Activated T-cell treated with anti-CD3 and anti-CD28 coated beads, Interleukin-2, amount 50 U/mL, for 48 hours (primary cell): ENCODE measurements at regions not wholly inside any gene's neighbourhood (a gene's known extent, or its start where the extent isn't known, plus 50 kb on each side); places are given as distances from the start of the nearest gene placed in this dataset.

ENCODE experiments used
- DNase-seq, 2 experiments: peaks; one replicate each; pipeline ENCODE4 v3.0.0-alpha.2; 2020

- DNase-seq, result no peak
Measured at GRCh38 chr7:85564861-85565260, 378.0 kb upstream of the SEMA3D start.

- DNase-seq, result no peak
Measured at GRCh38 chr7:85561706-85562105, 374.9 kb upstream of the SEMA3D start.

- DNase-seq, result no peak
Measured at GRCh38 chr7:85554236-85555178, 367.7 kb upstream of the SEMA3D start.

- DNase-seq, result no peak
Measured at GRCh38 chr7:85535974-85536729, 349.3 kb upstream of the SEMA3D start.

- DNase-seq, result no peak
Measured at GRCh38 chr7:85529831-85530230, 343.0 kb upstream of the SEMA3D start.

- DNase-seq, result no peak
Measured at GRCh38 chr7:85529201-85529600, 342.3 kb upstream of the SEMA3D start.

GRCh38 chr7:85528581-85528980 is 341.7 kb upstream of the SEMA3D start:
- no peak for DNase-seq

- DNase-seq, result no peak
Measured at GRCh38 chr7:85525676-85526075, 338.8 kb upstream of the SEMA3D start.

- DNase-seq, result no peak
Measured at GRCh38 chr7:85522070-85522469, 335.2 kb upstream of the SEMA3D start.

- DNase-seq, result no peak
Measured at GRCh38 chr7:85521108-85521694, 334.3 kb upstream of the SEMA3D start.

- no peak for DNase-seq
Measured at GRCh38 chr7:85520175-85520574, 333.3 kb upstream of the SEMA3D start.

GRCh38 chr7:85516675-85517074 is 329.8 kb upstream of the SEMA3D start:
- DNase-seq, result no peak

GRCh38 chr7:85512790-85513189 is 325.9 kb upstream of the SEMA3D start:
- no peak for DNase-seq

- no peak for DNase-seq
Measured at GRCh38 chr7:85510287-85510686, 323.4 kb upstream of the SEMA3D start.

GRCh38 chr7:85509476-85509875 is 322.6 kb upstream of the SEMA3D start:
- no peak for DNase-seq

GRCh38 chr7:85508642-85509410 is 322.0 kb upstream of the SEMA3D start:
- DNase-seq, result no peak

GRCh38 chr7:85498031-85498430 is 311.2 kb upstream of the SEMA3D start:
- no peak for DNase-seq

- DNase-seq, result no peak
Measured at GRCh38 chr7:85489498-85489897, 302.6 kb upstream of the SEMA3D start.

GRCh38 chr7:85488406-85488805 is 301.6 kb upstream of the SEMA3D start:
- DNase-seq, result no peak

GRCh38 chr7:85483177-85483576 is 296.3 kb upstream of the SEMA3D start:
- no peak for DNase-seq

GRCh38 chr7:85480666-85481065 is 293.8 kb upstream of the SEMA3D start:
- DNase-seq, result no peak

GRCh38 chr7:85479918-85480643 is 293.2 kb upstream of the SEMA3D start:
- DNase-seq, result no peak
